GM12873 (cell line): ENCODE measurements at regions not wholly inside any gene's neighbourhood (a gene's known extent, or its start where the extent isn't known, plus 50 kb on each side); places are given as distances from the start of the nearest gene placed in this dataset.

ENCODE experiments used
- CTCF ChIP-seq: IDR thresholded peaks from 2 replicates; pipeline ENCODE4 v1.5.1; 2012; ENCODE audit warnings: low read depth, mild to moderate bottlenecking, moderate library complexity, low read length, control low read depth; ENCODE audit not compliant: insufficient read depth; ENCODE audit errors: missing control alignments

- TF ChIP-seq CTCF = no peak
Observed at GRCh38 chr2:217463402-217464075, 539.3 kb downstream of the TNS1 start.

DNA sequence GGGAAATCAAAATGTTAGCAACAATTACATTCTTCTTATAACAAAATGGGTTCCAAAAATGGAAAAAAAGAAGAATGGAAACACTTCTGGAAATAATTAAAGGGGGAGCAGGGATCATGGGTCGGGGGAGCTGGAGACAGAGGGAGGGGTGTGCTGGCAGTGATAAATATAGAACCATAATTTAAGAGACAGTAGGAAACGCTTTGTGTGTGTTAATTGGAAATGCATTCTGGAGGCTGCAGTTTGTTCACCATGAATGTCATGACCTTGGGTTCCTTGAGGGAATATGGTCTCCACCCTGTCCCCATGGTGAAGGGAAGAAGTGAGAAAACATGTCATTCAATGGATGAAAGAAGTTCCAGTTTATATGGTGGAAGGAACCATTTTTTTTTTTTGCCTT, 540.7 kb downstream of the TNS1 start:
- TF ChIP-seq CTCF = no peak

- no peak for TF ChIP-seq CTCF
Observed at GRCh38 chr2:217461674-217462073, 541.1 kb downstream of the TNS1 start.

GRCh38 chr2:217459680-217460405, 543.0 kb downstream of the TNS1 start:
- no peak for TF ChIP-seq CTCF

GRCh38 chr2:217459016-217459415, 543.8 kb downstream of the TNS1 start:
- no peak for TF ChIP-seq CTCF

- no peak for TF ChIP-seq CTCF
Observed at GRCh38 chr2:217456016-217456415, 546.8 kb downstream of the TNS1 start.

DNA sequence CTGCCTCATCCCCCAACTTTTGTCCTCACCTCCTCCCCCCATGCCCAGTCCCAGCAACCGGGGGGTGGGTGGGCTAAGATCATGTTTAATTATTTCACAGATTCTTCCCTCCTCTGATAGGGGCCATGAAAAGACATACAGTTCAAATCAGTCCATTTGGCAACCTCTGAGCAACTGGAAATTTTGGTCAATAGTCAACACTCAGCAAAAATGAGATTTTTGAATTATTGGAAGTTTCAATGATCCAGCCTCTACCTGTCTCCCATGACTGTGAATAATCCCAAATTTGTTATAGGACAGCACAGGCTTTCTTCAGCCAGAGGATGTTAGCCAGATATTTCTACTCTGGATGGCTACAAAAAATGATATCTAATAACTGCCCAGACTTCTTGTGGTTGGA, 549.9 kb downstream of the TNS1 start:
- no peak for TF ChIP-seq CTCF
